Inflammatory macrophage treated with lipopolysaccharide for 1 hour (primary cell): ENCODE measurements at regions not wholly inside any gene's neighbourhood (a gene's known extent, or its start where the extent isn't known, plus 50 kb on each side); places are given as distances from the start of the nearest gene placed in this dataset.
"Not testable (repeated sequence)": the region's sequence is repeated elsewhere in the genome, so short reads cannot be mapped to it uniquely, and the experiment has no call there.

Experiments used
- DNase-seq, 2 donors: peaks; one replicate each; pipeline ENCODE4 v3.0.0-alpha.2; 2020 to 2022

GRCh38 chrY:19644889-19645638 is 99.5 kb downstream of the KDM5D start:
- DNase-seq, result no peak

- DNase-seq, result no peak
Measured at GRCh38 chrY:19637651-19638347, 106.7 kb downstream of the KDM5D start.

GRCh38 chrY:19628926-19629325 is 115.6 kb downstream of the KDM5D start:
- no peak for DNase-seq

GRCh38 chrY:19622392-19622791 is 122.1 kb downstream of the KDM5D start:
- DNase-seq, result no peak

GRCh38 chrY:19621756-19622155 is 122.8 kb downstream of the KDM5D start:
- DNase-seq, result no peak

- DNase-seq, result no peak
Measured at GRCh38 chrY:19601113-19601512, 143.4 kb downstream of the KDM5D start.

- no peak for DNase-seq
Measured at GRCh38 chrY:19600711-19601110, 143.8 kb downstream of the KDM5D start.

GRCh38 chrY:19590235-19590634 is 154.3 kb downstream of the KDM5D start:
- no peak for DNase-seq

- no peak for DNase-seq
Measured at GRCh38 chrY:19589664-19590063, 154.9 kb downstream of the KDM5D start.

- peak; percentile 42 to 62 for DNase-seq
Measured at GRCh38 chrY:19587311-19587710, 157.2 kb downstream of the KDM5D start.

GRCh38 chrY:19580990-19581389 is 163.5 kb downstream of the KDM5D start:
- DNase-seq, result not testable (repeated sequence)

- DNase-seq, result no peak
Measured at GRCh38 chrY:19578281-19578874, 166.1 kb downstream of the KDM5D start.

- DNase-seq, result no peak
Measured at GRCh38 chrY:19577250-19577649, 167.3 kb downstream of the KDM5D start.

GRCh38 chrY:19574939-19575338 is 169.6 kb downstream of the KDM5D start:
- no peak for DNase-seq

- DNase-seq, result no peak
Measured at GRCh38 chrY:19573646-19574045, 170.9 kb downstream of the KDM5D start.

GRCh38 chrY:19570999-19571398 is 173.5 kb downstream of the KDM5D start:
- no peak for DNase-seq

GRCh38 chrY:19567943-19568342 is 176.6 kb downstream of the KDM5D start:
- peak in 1 of 2 donors; percentile 10 for DNase-seq

- peak; percentile 63 to 65 for DNase-seq
Measured at GRCh38 chrY:19567051-19567921, 177.2 kb downstream of the KDM5D start.

- no peak for DNase-seq
Measured at GRCh38 chrY:19559161-19559560, 185.4 kb downstream of the KDM5D start.

GRCh38 chrY:19549671-19550466 is 194.7 kb downstream of the KDM5D start:
- no peak for DNase-seq

- no peak for DNase-seq
Measured at GRCh38 chrY:19541475-19542306, 202.8 kb downstream of the KDM5D start.
